Retinal pigment epithelial cell (primary cell): ENCODE measurements at regions not wholly inside any gene's neighbourhood (a gene's known extent, or its start where the extent isn't known, plus 50 kb on each side); places are given as distances from the start of the nearest gene placed in this dataset.

Source experiments
- DNase-seq: peaks from one replicate; pipeline ENCODE4 v3.0.0-alpha.2; 2010; ENCODE audit warnings: low read depth
- H3K4me3 ChIP-seq: 2 replicates; pipeline ENCODE4 v1.5.1; 2011; ENCODE audit warnings: mild to moderate bottlenecking, low read length, control low read depth, moderate library complexity
- CTCF ChIP-seq: conservative IDR thresholded peaks from 2 replicates; pipeline ENCODE4 v1.5.1; 2011; ENCODE audit warnings: low read depth, low read length, control low read depth, inconsistent platforms

GRCh38 chr4:84050015-84050414, 449.1 kb downstream of the NKX6-1 start:
- no peak overlapping the region for H3K4me3 ChIP-seq
- TF ChIP-seq CTCF, result no peak
- no peak for DNase-seq

GRCh38 chr4:84046551-84046950, 452.5 kb downstream of the NKX6-1 start:
- TF ChIP-seq CTCF, result no peak
- DNase-seq, result no peak
- H3K4me3 ChIP-seq, result no peak overlapping the region

- TF ChIP-seq CTCF, result no peak
- no peak overlapping the region for H3K4me3 ChIP-seq
These were observed 457.7 kb downstream of the NKX6-1 start for GRCh38 chr4:84041426-84041825.

GRCh38 chr4:84035568-84035967, 463.5 kb downstream of the NKX6-1 start:
- TF ChIP-seq CTCF, result no peak
- H3K4me3 ChIP-seq, result no peak overlapping the region

More at GRCh38 chr4:84041426-84041825, 457.7 kb downstream of the NKX6-1 start:
- DNase-seq, result no peak

GRCh38 chr4:84032372-84032771, 466.7 kb downstream of the NKX6-1 start:
- H3K4me3 ChIP-seq, result no peak overlapping the region
- no peak for DNase-seq
- no peak for TF ChIP-seq CTCF

More at GRCh38 chr4:84035568-84035967, 463.5 kb downstream of the NKX6-1 start:
- DNase-seq, result no peak

GRCh38 chr4:84031401-84031800, 467.7 kb downstream of the NKX6-1 start:
- TF ChIP-seq CTCF, result no peak
- DNase-seq, result no peak
- H3K4me3 ChIP-seq, result no peak overlapping the region

GRCh38 chr4:84028340-84028739, 470.8 kb downstream of the NKX6-1 start:
- TF ChIP-seq CTCF, result no peak
- H3K4me3 ChIP-seq, result no peak overlapping the region
- DNase-seq, result no peak
